Mucosa of rectum (tissue), 2 donors: ENCODE measurements at regions not wholly inside any gene's neighbourhood (a gene's known extent, or its start where the extent isn't known, plus 50 kb on each side); places are given as distances from the start of the nearest gene placed in this dataset.

Source experiments
- H3K27ac ChIP-seq, 2 donors: one replicate each; pipeline ENCODE4 v1.7.0; 2013; ENCODE audit warnings: inconsistent platforms in 2 of 2, low read depth in 2 of 2, low read length in 2 of 2
- H3K27me3 ChIP-seq, 2 donors: one replicate each; pipeline ENCODE4 v1.7.0; 2013; ENCODE audit warnings: low read length in 2 of 2; ENCODE audit not compliant: control insufficient read depth in 2 of 2, insufficient read depth in 2 of 2
- H3K36me3 ChIP-seq, 2 donors: one replicate each; pipeline ENCODE4 v1.7.0; 2013; ENCODE audit warnings: low read length in 2 of 2; ENCODE audit not compliant: control insufficient read depth in 2 of 2, insufficient read depth in 2 of 2
- H3K4me1 ChIP-seq, 2 donors: one replicate each; pipeline ENCODE4 v1.7.0; 2013; ENCODE audit warnings: low read length in 2 of 2, mild to moderate bottlenecking in 1 of 2; ENCODE audit not compliant: control insufficient read depth in 2 of 2, insufficient read depth in 2 of 2
- H3K4me3 ChIP-seq, 2 donors: one replicate each; pipeline ENCODE4 v1.7.0; 2013; ENCODE audit warnings: low read length in 2 of 2
- H3K9ac ChIP-seq, 2 donors: one replicate each; pipeline ENCODE4 v1.7.0; 2013; ENCODE audit warnings: low read length in 2 of 2, low read depth in 1 of 2, mild to moderate bottlenecking in 1 of 2
- H3K9me3 ChIP-seq, 2 donors: one replicate each; pipeline ENCODE4 v1.7.0; 2013; ENCODE audit warnings: low read length in 2 of 2; ENCODE audit not compliant: control insufficient read depth in 2 of 2
- donor health status: healthy.
- donor health status: Normal muscosa, but diverticular disease.

GRCh38 chr10:123556736-123557135, 109.4 kb upstream of the GPR26 start:
- Histone ChIP-seq H3K4me3 (no peak overlapping the region), H3K27ac (no peak overlapping the region), H3K36me3 (no peaks in the 10 kb centered on the region), H3K4me1 (no peaks in the 10 kb centered on the region), H3K9ac (no peak overlapping the region), H3K9me3 (no peaks in the 10 kb centered on the region), H3K27me3 (peaks cover 0 to 5% of the 10 kb centered on the region in 2 donors)

GRCh38 chr10:123557366-123558108, 108.6 kb upstream of the GPR26 start:
- Histone ChIP-seq H3K27ac (no peak overlapping the region), H3K9me3 (no peaks in the 10 kb centered on the region), H3K4me1 (no peaks in the 10 kb centered on the region), H3K9ac (no peak overlapping the region), H3K4me3 (no peak overlapping the region), H3K27me3 (peaks cover 0 to 5% of the 10 kb centered on the region in 2 donors), H3K36me3 (no peaks in the 10 kb centered on the region)

- peaks cover 0 to 5% of the 10 kb centered on the region in 2 donors for H3K27me3 ChIP-seq
- no peaks in the 10 kb centered on the region for H3K4me1 ChIP-seq
- no peaks in the 10 kb centered on the region for H3K9me3 ChIP-seq
- no peaks in the 10 kb centered on the region for H3K36me3 ChIP-seq
- H3K9ac ChIP-seq, result no peak overlapping the region
- no peak overlapping the region for H3K27ac ChIP-seq
- no peak overlapping the region for H3K4me3 ChIP-seq
These were observed 107.5 kb upstream of the GPR26 start for GRCh38 chr10:123558651-123559050.

GRCh38 chr10:123559066-123559822, 106.9 kb upstream of the GPR26 start:
- H3K36me3 ChIP-seq, result no peaks in the 10 kb centered on the region
- H3K27me3 ChIP-seq, result peaks cover 0 to 7% of the 10 kb centered on the region in 2 donors
- H3K9ac ChIP-seq, result no peak overlapping the region
- H3K4me3 ChIP-seq, result no peak overlapping the region
- no peaks in the 10 kb centered on the region for H3K4me1 ChIP-seq
- no peak overlapping the region for H3K27ac ChIP-seq
- no peaks in the 10 kb centered on the region for H3K9me3 ChIP-seq

- no peak overlapping the region for H3K9ac ChIP-seq
- H3K27ac ChIP-seq, result no peak overlapping the region
- H3K9me3 ChIP-seq, result no peaks in the 10 kb centered on the region
- no peaks in the 10 kb centered on the region for H3K36me3 ChIP-seq
- peaks cover 0 to 7% of the 10 kb centered on the region in 2 donors for H3K27me3 ChIP-seq
- H3K4me1 ChIP-seq, result no peaks in the 10 kb centered on the region
- no peak overlapping the region for H3K4me3 ChIP-seq
These were observed 106.4 kb upstream of the GPR26 start for GRCh38 chr10:123559823-123560092.

- Histone ChIP-seq H3K27ac (no peak overlapping the region), H3K9ac (no peak overlapping the region), H3K4me1 (no peaks in the 10 kb centered on the region), H3K27me3 (peaks cover 0 to 7% of the 10 kb centered on the region in 2 donors), H3K9me3 (no peaks in the 10 kb centered on the region), H3K4me3 (no peak overlapping the region), H3K36me3 (no peaks in the 10 kb centered on the region)
These were observed 105.6 kb upstream of the GPR26 start for GRCh38 chr10:123560301-123561140.

- H3K9me3 ChIP-seq, result no peaks in the 10 kb centered on the region
- H3K4me1 ChIP-seq, result no peaks in the 10 kb centered on the region
- no peaks in the 10 kb centered on the region for H3K36me3 ChIP-seq
- no peak overlapping the region for H3K27ac ChIP-seq
- no peak overlapping the region for H3K4me3 ChIP-seq
- H3K27me3 ChIP-seq, result peaks cover 0 to 7% of the 10 kb centered on the region in 2 donors
- no peak overlapping the region for H3K9ac ChIP-seq
These were observed 105.1 kb upstream of the GPR26 start for GRCh38 chr10:123561141-123561440.

GRCh38 chr10:123562387-123562786, 103.8 kb upstream of the GPR26 start:
- Histone ChIP-seq H3K27me3 (peaks cover 0 to 7% of the 10 kb centered on the region in 2 donors), H3K27ac (no peak overlapping the region), H3K9me3 (no peaks in the 10 kb centered on the region), H3K36me3 (no peaks in the 10 kb centered on the region), H3K4me3 (no peak overlapping the region), H3K9ac (no peak overlapping the region), H3K4me1 (no peaks in the 10 kb centered on the region)

GRCh38 chr10:123562811-123563580, 103.2 kb upstream of the GPR26 start:
- H3K27ac ChIP-seq, result no peak overlapping the region
- H3K4me3 ChIP-seq, result no peak overlapping the region
- no peaks in the 10 kb centered on the region for H3K4me1 ChIP-seq
- H3K9me3 ChIP-seq, result no peaks in the 10 kb centered on the region
- no peaks in the 10 kb centered on the region for H3K36me3 ChIP-seq
- peaks cover 0 to 7% of the 10 kb centered on the region in 2 donors for H3K27me3 ChIP-seq
- no peak overlapping the region for H3K9ac ChIP-seq

- Histone ChIP-seq H3K9ac (no peak overlapping the region), H3K9me3 (no peaks in the 10 kb centered on the region), H3K4me3 (no peak overlapping the region), H3K27ac (no peak overlapping the region), H3K27me3 (peaks cover 0 to 7% of the 10 kb centered on the region in 2 donors), H3K4me1 (no peaks in the 10 kb centered on the region), H3K36me3 (no peaks in the 10 kb centered on the region)
These were observed 102.6 kb upstream of the GPR26 start for GRCh38 chr10:123563581-123563855.
